Lower leg skin (tissue), 3 donors: ENCODE measurements at regions not wholly inside any gene's neighbourhood (a gene's known extent, or its start where the extent isn't known, plus 50 kb on each side); places are given as distances from the start of the nearest gene placed in this dataset.

Experiments used
- POLR2A ChIP-seq, 2 donors: fragments of 450-650 bp; IDR thresholded peaks; one replicate each; pipeline ENCODE4 v1.6.1; 2016 to 2017; ENCODE audit warnings: antibody characterized with exemption in 2 of 2, mild to moderate bottlenecking in 1 of 2, moderate library complexity in 1 of 2
- TF ChIP-seq, protein P1 (sequence below), 3 donors: fragments of 450-650 bp; IDR thresholded peaks; one replicate each; pipeline ENCODE4 v1.5.1; 2016; ENCODE audit warnings: antibody characterized with exemption in 3 of 3, mild to moderate bottlenecking in 3 of 3, moderate library complexity in 2 of 3

DNA sequence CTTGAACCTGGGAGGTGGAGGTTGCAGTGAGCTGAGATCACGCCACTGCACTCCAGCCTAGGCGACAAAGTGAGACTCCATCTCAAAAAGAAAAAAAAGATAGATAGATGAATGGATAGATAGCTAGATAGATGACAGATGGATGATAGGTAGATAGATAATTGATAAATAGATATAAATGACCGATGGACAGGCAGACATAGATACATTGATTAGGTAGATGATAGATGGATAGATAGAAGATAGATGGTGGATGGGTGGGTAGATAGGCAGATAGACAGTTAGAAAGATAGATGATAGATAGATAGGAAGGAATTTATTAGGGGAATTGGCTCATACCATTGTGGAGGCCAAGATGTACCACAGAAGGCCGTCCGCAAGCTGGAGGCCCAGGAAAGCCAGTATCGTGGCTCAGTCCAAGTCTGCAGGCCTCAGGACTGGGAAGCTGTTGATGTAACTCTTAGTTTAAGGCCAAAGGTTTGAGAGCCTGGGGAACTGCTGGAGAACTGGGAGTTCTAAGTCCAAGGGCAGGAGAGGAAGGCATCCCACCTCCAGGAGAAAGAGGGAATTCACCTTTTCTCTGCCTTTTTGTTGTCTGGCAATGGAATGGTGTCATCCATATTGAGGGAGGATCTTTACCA is 156.1 kb downstream of the SEC14L1 start:
- TF ChIP-seq, protein P1, sequence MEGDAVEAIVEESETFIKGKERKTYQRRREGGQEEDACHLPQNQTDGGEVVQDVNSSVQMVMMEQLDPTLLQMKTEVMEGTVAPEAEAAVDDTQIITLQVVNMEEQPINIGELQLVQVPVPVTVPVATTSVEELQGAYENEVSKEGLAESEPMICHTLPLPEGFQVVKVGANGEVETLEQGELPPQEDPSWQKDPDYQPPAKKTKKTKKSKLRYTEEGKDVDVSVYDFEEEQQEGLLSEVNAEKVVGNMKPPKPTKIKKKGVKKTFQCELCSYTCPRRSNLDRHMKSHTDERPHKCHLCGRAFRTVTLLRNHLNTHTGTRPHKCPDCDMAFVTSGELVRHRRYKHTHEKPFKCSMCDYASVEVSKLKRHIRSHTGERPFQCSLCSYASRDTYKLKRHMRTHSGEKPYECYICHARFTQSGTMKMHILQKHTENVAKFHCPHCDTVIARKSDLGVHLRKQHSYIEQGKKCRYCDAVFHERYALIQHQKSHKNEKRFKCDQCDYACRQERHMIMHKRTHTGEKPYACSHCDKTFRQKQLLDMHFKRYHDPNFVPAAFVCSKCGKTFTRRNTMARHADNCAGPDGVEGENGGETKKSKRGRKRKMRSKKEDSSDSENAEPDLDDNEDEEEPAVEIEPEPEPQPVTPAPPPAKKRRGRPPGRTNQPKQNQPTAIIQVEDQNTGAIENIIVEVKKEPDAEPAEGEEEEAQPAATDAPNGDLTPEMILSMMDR (IDR thresholded peaks at IDR 0.05) = no peak
- no peak for TF ChIP-seq POLR2A (IDR thresholded peaks at IDR 0.05)
